Smooth muscle cell (in vitro differentiated cells): ENCODE measurements at regions not wholly inside any gene's neighbourhood (a gene's known extent, or its start where the extent isn't known, plus 50 kb on each side); places are given as distances from the start of the nearest gene placed in this dataset.

ENCODE experiments used
- DNase-seq: peaks from one replicate; lab custom pipeline; 2025; ENCODE audit not compliant: unreplicated experiment; lab: John Stamatoyannopoulos, UW
- H2AFZ ChIP-seq: fragments of 200-600 bp; sonication (generic); 2 replicates; pipeline ENCODE4 v1.6.0; 2016; ENCODE audit warnings: antibody characterized with exemption, low read depth, mild to moderate bottlenecking
- H3F3A ChIP-seq: fragments of 200-600 bp; sonication (generic); 2 replicates; pipeline ENCODE4 v1.6.0; 2017; ENCODE audit warnings: antibody characterized with exemption, low read depth
- H3K27ac ChIP-seq: fragments of 200-600 bp; sonication (generic); 2 replicates; pipeline ENCODE4 v1.5.1; 2016; ENCODE audit warnings: low read depth, mild to moderate bottlenecking
- H3K27me3 ChIP-seq: fragments of 200-600 bp; sonication (generic); 2 replicates; pipeline ENCODE4 v1.6.1; 2016; ENCODE audit warnings: low read depth, mild to moderate bottlenecking
- H3K36me3 ChIP-seq: fragments of 200-600 bp; sonication (generic); 2 replicates; pipeline ENCODE4 v1.5.1; 2016; ENCODE audit warnings: low read depth
- H3K4me1 ChIP-seq: fragments of 200-600 bp; sonication (generic); 2 replicates; pipeline ENCODE4 v1.5.1; 2016; ENCODE audit warnings: low read depth
- H3K4me2 ChIP-seq: fragments of 200-600 bp; sonication (generic); 2 replicates; pipeline ENCODE4 v1.6.0; 2016; ENCODE audit warnings: mild to moderate bottlenecking
- H3K4me3 ChIP-seq: fragments of 200-600 bp; sonication (generic); 2 replicates; pipeline ENCODE4 v1.5.1; 2016; ENCODE audit warnings: mild to moderate bottlenecking
- H3K79me2 ChIP-seq: fragments of 200-600 bp; sonication (generic); 2 replicates; pipeline ENCODE4 v1.6.0; 2016; ENCODE audit warnings: low read depth, mild to moderate bottlenecking
- H3K9ac ChIP-seq: fragments of 200-600 bp; sonication (generic); 2 replicates; pipeline ENCODE4 v1.6.0; 2016; ENCODE audit warnings: low read depth
- H3K9me3 ChIP-seq: fragments of 200-600 bp; sonication (generic); replicated peaks from 2 replicates; pipeline ENCODE4 v1.5.1; 2016; ENCODE audit warnings: low read depth
- H4K20me1 ChIP-seq: fragments of 200-600 bp; sonication (generic); 2 replicates; pipeline ENCODE4 v1.6.0; 2016; ENCODE audit warnings: low read depth
- WGBS: methylation state at CpG from one replicate; pipeline ENCODE4 v1.1.7; 2016; ENCODE audit warnings: low lambda C conversion rate; 5-methylcytosine and 5-hydroxymethylcytosine counted together
- TF ChIP-seq, protein P1 (sequence below): fragments of 200-600 bp; sonication (generic); IDR thresholded peaks from 2 replicates; pipeline ENCODE4 v1.5.1; 2017; ENCODE audit warnings: borderline replicate concordance, mild to moderate bottlenecking, antibody characterized with exemption; ENCODE audit not compliant: insufficient read depth, poor library complexity, severe bottlenecking

DNA sequence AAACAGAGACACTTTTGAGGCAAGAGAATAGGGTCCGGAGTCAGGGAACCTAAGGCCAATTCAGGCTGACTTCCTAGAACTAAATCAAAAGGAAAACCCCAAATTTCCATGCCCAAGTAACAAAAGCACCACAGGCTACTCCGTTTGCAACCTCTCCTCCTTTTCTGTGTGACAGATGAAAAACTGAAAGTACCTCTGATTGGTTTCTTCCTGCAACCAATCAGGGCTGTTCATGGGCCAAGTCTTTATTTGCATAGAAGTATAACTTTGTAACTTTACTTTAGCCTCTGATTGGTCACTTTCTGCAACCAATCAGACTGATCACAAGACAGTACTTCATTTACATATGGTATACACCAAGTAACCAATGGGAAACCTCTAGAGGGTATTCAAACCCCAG is 239.9 kb upstream of the KCND2 start:
- TF ChIP-seq, protein P1, sequence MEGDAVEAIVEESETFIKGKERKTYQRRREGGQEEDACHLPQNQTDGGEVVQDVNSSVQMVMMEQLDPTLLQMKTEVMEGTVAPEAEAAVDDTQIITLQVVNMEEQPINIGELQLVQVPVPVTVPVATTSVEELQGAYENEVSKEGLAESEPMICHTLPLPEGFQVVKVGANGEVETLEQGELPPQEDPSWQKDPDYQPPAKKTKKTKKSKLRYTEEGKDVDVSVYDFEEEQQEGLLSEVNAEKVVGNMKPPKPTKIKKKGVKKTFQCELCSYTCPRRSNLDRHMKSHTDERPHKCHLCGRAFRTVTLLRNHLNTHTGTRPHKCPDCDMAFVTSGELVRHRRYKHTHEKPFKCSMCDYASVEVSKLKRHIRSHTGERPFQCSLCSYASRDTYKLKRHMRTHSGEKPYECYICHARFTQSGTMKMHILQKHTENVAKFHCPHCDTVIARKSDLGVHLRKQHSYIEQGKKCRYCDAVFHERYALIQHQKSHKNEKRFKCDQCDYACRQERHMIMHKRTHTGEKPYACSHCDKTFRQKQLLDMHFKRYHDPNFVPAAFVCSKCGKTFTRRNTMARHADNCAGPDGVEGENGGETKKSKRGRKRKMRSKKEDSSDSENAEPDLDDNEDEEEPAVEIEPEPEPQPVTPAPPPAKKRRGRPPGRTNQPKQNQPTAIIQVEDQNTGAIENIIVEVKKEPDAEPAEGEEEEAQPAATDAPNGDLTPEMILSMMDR: no peak
- 65% methylated on average over 2 of the region's 2 CpGs for WGBS
- Histone ChIP-seq H3K27ac (no peak overlapping the region), H3K79me2 (no peaks in the 10 kb centered on the region), H3K4me2 (no peak overlapping the region), H3K9me3 (peaks cover 2% of the 10 kb centered on the region), H3K27me3 (no peaks in the 10 kb centered on the region), H3K4me1 (no peaks in the 10 kb centered on the region), H3F3A (no peaks in the 10 kb centered on the region), H4K20me1 (no peaks in the 10 kb centered on the region), H3K36me3 (no peaks in the 10 kb centered on the region), H3K9ac (no peak overlapping the region), H2AFZ (peak overlapping the region; percentile 95), H3K4me3 (no peak overlapping the region)
- DNase-seq: no peak

DNA sequence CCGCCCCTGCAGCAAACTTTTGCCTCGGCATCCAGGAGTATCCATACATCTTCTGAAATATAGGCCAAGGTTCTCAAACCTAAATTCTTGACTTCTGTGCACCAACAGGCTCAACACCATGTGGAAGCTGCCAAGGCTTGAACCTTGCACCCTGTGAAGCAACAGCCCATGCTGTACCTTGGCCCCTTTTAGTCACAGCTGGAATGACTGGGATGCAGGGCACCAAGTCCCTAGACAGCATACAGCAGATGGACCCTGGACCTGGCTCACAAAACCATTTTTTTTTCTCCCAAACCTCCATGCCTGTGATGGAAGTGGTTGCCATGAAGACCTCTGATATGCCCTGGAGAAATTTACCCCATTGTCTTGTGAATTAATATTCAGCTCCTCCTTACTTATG is 233.8 kb upstream of the KCND2 start:
- H3K36me3 ChIP-seq: no peaks in the 10 kb centered on the region
- 86% methylated on average over 2 of the region's 2 CpGs for WGBS
- H2AFZ ChIP-seq: no peak overlapping the region
- no peaks in the 10 kb centered on the region for H3F3A ChIP-seq
- DNase-seq: no peak
- peaks cover 6% of the 10 kb centered on the region for H3K9me3 ChIP-seq
- no peaks in the 10 kb centered on the region for H4K20me1 ChIP-seq
- TF ChIP-seq, protein P1: no peak
- H3K79me2 ChIP-seq: no peaks in the 10 kb centered on the region
- H3K4me3 ChIP-seq: no peak overlapping the region
- no peak overlapping the region for H3K9ac ChIP-seq
- H3K27me3 ChIP-seq: no peaks in the 10 kb centered on the region
- H3K4me1 ChIP-seq: no peaks in the 10 kb centered on the region
- H3K4me2 ChIP-seq: no peak overlapping the region
- H3K27ac ChIP-seq: no peak overlapping the region

DNA sequence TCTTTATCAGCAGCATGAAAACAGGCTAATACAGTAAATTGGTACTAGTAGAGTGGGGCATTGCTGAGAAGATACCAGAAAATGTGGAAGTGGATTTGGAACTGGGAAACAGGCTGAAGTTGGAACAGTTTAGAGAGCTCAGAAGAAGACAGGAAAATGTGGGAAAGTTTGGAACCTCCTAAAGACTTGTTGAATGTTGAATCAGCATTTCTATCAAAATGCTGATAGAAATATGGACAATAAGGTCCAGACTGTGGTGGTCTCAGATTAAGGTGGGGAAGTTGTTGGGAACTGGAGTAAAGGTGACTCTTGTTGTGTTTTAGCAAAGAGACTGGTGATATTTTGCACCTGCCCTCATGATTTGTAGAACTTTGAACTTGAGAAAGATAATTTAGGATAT is 231.2 kb upstream of the KCND2 start:
- H3K36me3 ChIP-seq: no peaks in the 10 kb centered on the region
- no peaks in the 10 kb centered on the region for H3K79me2 ChIP-seq
- H4K20me1 ChIP-seq: no peaks in the 10 kb centered on the region
- no peak overlapping the region for H3K9ac ChIP-seq
- no peak overlapping the region for H3K27ac ChIP-seq
- H3K4me3 ChIP-seq: no peak overlapping the region
- no peak overlapping the region for H2AFZ ChIP-seq
- no peak for DNase-seq
- H3K27me3 ChIP-seq: no peaks in the 10 kb centered on the region
- H3K4me2 ChIP-seq: no peak overlapping the region
- H3F3A ChIP-seq: peaks cover 5% of the 10 kb centered on the region
- TF ChIP-seq, protein P1: no peak
- H3K9me3 ChIP-seq: peaks cover 6% of the 10 kb centered on the region
- H3K4me1 ChIP-seq: no peaks in the 10 kb centered on the region

DNA sequence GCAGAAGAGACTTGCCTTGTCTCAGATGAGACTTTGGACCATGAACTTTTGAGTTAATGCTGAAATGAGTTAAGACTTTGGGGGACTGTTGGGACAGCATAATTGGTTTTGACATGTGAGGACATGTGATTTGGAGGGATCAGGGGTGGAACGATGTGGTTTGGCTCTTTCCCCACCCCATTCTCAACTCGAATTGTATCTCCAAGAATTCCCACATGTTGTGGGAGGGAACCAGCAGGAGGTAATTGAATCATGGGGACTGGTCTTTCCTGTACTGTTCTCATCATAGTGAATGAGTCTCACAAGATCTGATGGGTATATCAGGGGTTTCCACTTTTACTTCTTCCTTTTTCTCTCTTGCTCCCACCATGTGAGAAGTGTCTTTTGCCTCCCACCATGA is 229.7 kb upstream of the KCND2 start:
- WGBS: 75% methylated on average over 2 of the region's 2 CpGs
- no peak overlapping the region for H3K4me2 ChIP-seq
- peaks cover 5% of the 10 kb centered on the region for H3F3A ChIP-seq
- H3K27me3 ChIP-seq: no peaks in the 10 kb centered on the region
- H3K79me2 ChIP-seq: no peaks in the 10 kb centered on the region
- no peak overlapping the region for H3K9ac ChIP-seq
- no peak overlapping the region for H3K27ac ChIP-seq
- no peaks in the 10 kb centered on the region for H3K36me3 ChIP-seq
- H3K4me1 ChIP-seq: no peaks in the 10 kb centered on the region
- H3K9me3 ChIP-seq: peaks cover 6% of the 10 kb centered on the region
- H3K4me3 ChIP-seq: no peak overlapping the region
- TF ChIP-seq, protein P1: no peak
- no peak for DNase-seq
- H4K20me1 ChIP-seq: no peaks in the 10 kb centered on the region
- no peak overlapping the region for H2AFZ ChIP-seq
